Adrenal gland (tissue), 9 donors: ENCODE measurements at regions not wholly inside any gene's neighbourhood (a gene's known extent, or its start where the extent isn't known, plus 50 kb on each side); places are given as distances from the start of the nearest gene placed in this dataset.

Experiments used
- DNase-seq, 7 donors: peaks; one replicate each; pipeline ENCODE4 v3.0.0-alpha.2; 2019 to 2020
- H3K27ac ChIP-seq, 5 donors: fragments of 200-600 bp; sonication (generic) in 4 of 5; 1 replicate in 3 of 5; 2 replicates in 2 of 5; pipeline versions ENCODE4 v1.5.1 to v1.8.0; 2016 to 2020; ENCODE audit warnings: mild to moderate bottlenecking in 1 of 5
- H3K27me3 ChIP-seq: fragments of 200-600 bp; 2 replicates; pipeline ENCODE4 v1.8.0; 2021
- H3K36me3 ChIP-seq, 2 donors: fragments of 200-600 bp; replicated peaks in 1 of 2; 1 replicate in 1 of 2; 2 replicates in 1 of 2; pipeline versions ENCODE4 v1.5.1 to v1.8.0; 2018 to 2022
- H3K4me1 ChIP-seq, 2 donors: fragments of 200-600 bp; replicated peaks in 1 of 2; 1 replicate in 1 of 2; 2 replicates in 1 of 2; pipeline versions ENCODE4 v1.5.1 to v1.8.0; 2018 to 2021
- H3K4me3 ChIP-seq, 4 donors: fragments of 200-600 bp; sonication (generic) in 3 of 4; one replicate each; pipeline ENCODE4 v1.5.1; 2016 to 2018
- H3K9me3 ChIP-seq, 3 donors: fragments of 200-600 bp; sonication (generic) in 1 of 3; replicated peaks in 1 of 3; 1 replicate in 2 of 3; 2 replicates in 1 of 3; pipeline versions ENCODE4 v1.5.1 to v1.8.0; 2016 to 2021
- CTCF ChIP-seq, 6 experiments: fragments of 450-650 bp in 4 of 6; fragments of 200-600 bp in 2 of 6; sonication (generic) in 1 of 6; IDR thresholded peaks; 1 replicate in 5 of 6; 2 replicates in 1 of 6; pipeline versions ENCODE4 v1.5.1 to v1.8.0; 2016 to 2021; ENCODE audit warnings: antibody characterized with exemption in 6 of 6, mild to moderate bottlenecking in 2 of 6, moderate library complexity in 1 of 6
- POLR2A ChIP-seq, 2 donors: fragments of 450-650 bp; IDR thresholded peaks; one replicate each; pipeline ENCODE4 v1.6.1; 2017; ENCODE audit warnings: antibody characterized with exemption in 2 of 2, mild to moderate bottlenecking in 2 of 2, moderate library complexity in 1 of 2
- WGBS, 4 donors: extraction: QIAGEN DNeasy Blood & Tissue Kit in 2 of 4; methylation state at CpG; one replicate each; pipeline versions ENCODE4 v1.1.5 to v1.1.7; 2013 to 2017; 5-methylcytosine and 5-hydroxymethylcytosine counted together
- intact Hi-C, 2 donors: fragments of 100-400 bp; cut with DNase I; formaldehyde crosslinking; loops; one replicate each; pipeline versions ENCODE4 v1.14.1 to v1.15.0; 2022 to 2023
- donor health status: healthy with polysubstance abuse.
- donor health status: Bipolar disorder and iron deficiency.
- donor health status: DM: yes; HTN: yes; CAD: no.
- donor health status: DM: no; HTN: no; CAD: no.
- donor health status: DM: no; HTN: no; CAD: no.

GRCh38 chr11:69383372-69384250, 89.7 kb downstream of the MYEOV start:
- TF ChIP-seq CTCF (IDR thresholded peaks at IDR 0.05), result no peak
- TF ChIP-seq POLR2A (IDR thresholded peaks at IDR 0.05), result no peak
- Histone ChIP-seq H3K36me3 (no peaks in the 10 kb centered on the region), H3K27me3 (no peaks in the 10 kb centered on the region), H3K27ac (no peak overlapping the region), H3K9me3 (peaks cover 0 to 8% (median 0%) of the 10 kb centered on the region in 3 donors), H3K4me1 (no peaks in the 10 kb centered on the region), H3K4me3 (no peak overlapping the region)
- intact Hi-C loops, result no loop called here
- WGBS, 4 donors, result 89 to 97% (median 93%) methylated on average over 13 of the region's 13 CpGs
- DNase-seq, result peak in 3 of 7 donors; percentile 10 to 30 (median 13)

- Histone ChIP-seq H3K4me3 (no peak overlapping the region), H3K36me3 (no peaks in the 10 kb centered on the region), H3K9me3 (peaks cover 0 to 8% (median 0%) of the 10 kb centered on the region in 3 donors), H3K27me3 (no peaks in the 10 kb centered on the region), H3K4me1 (no peaks in the 10 kb centered on the region), H3K27ac (no peak overlapping the region)
- WGBS, 4 donors, result 87 to 90% (median 89%) methylated on average over 30 to 31 of the region's 31 CpGs
- TF ChIP-seq CTCF (IDR thresholded peaks at IDR 0.05), result no peak
- TF ChIP-seq POLR2A (IDR thresholded peaks at IDR 0.05), result no peak
- peak in 3 of 7 donors; percentile 11 to 34 (median 11) for DNase-seq
- intact Hi-C loops, result no loop called here
Observed at GRCh38 chr11:69384251-69385143, 90.5 kb downstream of the MYEOV start.

GRCh38 chr11:69385144-69385820, 91.3 kb downstream of the MYEOV start:
- TF ChIP-seq CTCF (IDR thresholded peaks at IDR 0.05) (no peak), POLR2A (IDR thresholded peaks at IDR 0.05) (no peak)
- Histone ChIP-seq H3K4me1 (no peaks in the 10 kb centered on the region), H3K4me3 (no peak overlapping the region), H3K9me3 (peaks cover 0 to 8% (median 0%) of the 10 kb centered on the region in 3 donors), H3K27me3 (no peaks in the 10 kb centered on the region), H3K27ac (no peak overlapping the region), H3K36me3 (no peaks in the 10 kb centered on the region)
- peak in 3 of 7 donors; percentile 5 to 30 (median 6) for DNase-seq
- WGBS, 4 donors, result 86 to 88% (median 88%) methylated on average over 2 to 6 of the region's 6 CpGs
- intact Hi-C loops, result no loop called here
